DMS 273 (cell line): ENCODE measurements at regions not wholly inside any gene's neighbourhood (a gene's known extent, or its start where the extent isn't known, plus 50 kb on each side); places are given as distances from the start of the nearest gene placed in this dataset.
"Not testable (repeated sequence)": the region's sequence is repeated elsewhere in the genome, so short reads cannot be mapped to it uniquely, and the experiment has no call there.

ENCODE experiments used
- DNase-seq: peaks from one replicate; lab custom pipeline; 2025; ENCODE audit not compliant: unreplicated experiment; lab: John Stamatoyannopoulos, UW

DNA sequence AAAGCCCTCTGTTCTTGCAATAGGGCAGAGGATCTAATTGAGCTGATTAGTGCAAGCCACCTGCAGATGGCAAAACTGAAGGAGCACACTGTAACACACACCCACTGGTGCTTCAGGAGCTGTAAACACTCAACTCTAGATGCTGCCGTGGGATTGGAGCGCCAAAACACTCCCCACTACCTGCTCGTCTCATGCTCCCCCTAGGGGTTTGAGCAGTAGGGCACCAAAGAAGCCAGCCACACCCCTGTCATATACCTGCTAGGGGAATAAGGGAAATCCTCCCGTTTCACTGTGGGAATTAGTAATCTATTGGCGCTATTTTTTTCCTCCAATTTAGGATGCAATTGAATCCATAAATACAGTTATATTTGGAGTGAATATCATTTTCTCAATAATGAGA lies 360.2 kb downstream of the GLUD2 start:
- DNase-seq: peak; percentile 10

DNA sequence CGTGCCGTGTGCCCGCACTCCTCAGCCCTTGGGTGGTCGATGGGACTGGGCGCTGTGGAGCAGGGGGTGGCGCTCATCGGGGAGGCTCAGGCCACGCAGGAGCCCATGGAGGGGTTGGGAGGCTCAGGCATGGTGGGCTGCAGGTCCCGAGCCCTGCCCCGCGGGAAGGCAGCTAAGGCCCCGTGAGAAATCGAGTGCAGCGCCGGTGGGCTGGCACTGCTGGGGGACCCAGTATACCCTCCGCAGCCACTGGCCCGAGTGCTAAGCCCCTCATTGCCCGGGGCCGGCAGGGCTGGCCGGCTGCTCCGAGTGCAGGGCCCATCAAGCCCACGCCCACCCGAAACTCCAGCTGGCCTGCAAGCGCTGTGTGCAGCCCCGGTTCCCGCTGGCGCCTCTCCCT lies 384.1 kb downstream of the GLUD2 start:
- DNase-seq: not testable (repeated sequence)

DNA sequence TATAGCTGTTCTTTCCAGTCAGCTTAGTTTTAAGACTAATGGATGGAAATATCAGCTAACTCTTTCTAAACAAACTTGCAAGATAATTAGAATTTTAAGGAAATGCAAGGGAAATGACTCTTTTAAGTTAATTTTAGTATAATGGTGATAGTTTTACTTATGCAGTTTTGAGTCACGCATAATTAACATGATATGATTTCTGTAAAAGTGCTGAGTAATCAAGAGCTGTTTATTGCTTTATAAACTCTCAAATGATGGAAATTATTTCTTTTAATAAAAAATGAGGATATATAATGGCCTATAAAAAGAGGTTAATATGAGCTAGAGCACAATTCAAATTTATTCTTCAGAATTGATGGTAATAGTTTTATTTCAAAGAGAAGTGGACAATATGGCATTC lies 385.9 kb downstream of the GLUD2 start:
- DNase-seq: no peak

DNA sequence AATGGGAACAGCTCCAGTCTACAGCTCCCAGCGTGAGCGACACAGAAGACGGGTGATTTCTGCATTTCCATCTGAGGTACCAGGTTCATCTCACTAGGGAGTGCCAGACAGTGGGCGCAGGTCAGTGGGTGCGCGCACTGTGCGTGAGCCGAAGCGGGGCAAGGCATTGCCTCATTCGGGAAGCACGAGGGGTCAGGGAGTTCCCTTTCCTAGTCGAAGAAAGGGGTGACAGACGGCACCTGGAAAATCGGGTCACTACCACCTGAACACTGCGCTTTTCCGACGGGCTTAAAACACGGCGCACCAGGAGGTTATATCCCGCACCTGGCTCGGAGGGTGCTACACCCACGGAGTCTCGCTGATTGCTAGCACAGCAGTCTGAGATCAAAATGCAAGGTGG lies 390.3 kb downstream of the GLUD2 start:
- DNase-seq: not testable (repeated sequence)

DNA sequence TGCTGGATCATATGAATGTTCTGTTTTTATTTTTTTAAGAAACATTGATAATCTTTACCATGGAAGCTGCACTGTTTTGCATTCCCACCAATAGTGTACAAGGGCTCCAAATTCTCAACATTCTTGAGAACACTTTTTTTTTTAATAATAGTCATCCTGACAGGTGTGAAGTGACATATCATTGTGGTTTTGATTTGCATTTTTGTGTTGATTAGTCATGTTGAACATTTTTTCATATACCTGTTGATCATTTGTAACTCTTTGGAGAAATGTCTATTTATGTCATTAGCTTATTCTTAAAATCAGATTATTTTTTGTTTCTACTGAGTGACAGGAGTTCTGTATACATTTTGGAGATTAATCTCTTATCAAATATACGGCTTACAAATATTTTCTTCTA lies 408.5 kb downstream of the GLUD2 start:
- no peak for DNase-seq

DNA sequence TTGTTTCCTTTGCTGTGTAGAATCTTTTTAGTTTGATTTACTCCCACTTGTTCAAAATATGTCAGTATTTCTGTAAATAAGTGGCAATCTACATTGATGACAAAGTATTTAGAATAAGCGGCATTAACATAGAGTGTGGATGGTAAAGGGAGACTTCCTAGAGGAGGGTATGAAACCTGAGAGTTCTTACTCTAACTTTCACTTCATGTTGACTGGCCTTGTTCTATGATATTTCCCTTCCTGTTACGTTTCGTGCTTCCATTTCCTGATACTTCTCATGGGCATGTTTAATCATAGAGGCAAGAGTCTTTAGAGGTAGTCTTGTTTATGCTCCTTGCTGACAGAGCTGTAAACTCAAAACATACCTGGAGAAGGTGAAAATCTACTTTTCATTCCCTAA lies 408.9 kb downstream of the GLUD2 start:
- no peak for DNase-seq

DNA sequence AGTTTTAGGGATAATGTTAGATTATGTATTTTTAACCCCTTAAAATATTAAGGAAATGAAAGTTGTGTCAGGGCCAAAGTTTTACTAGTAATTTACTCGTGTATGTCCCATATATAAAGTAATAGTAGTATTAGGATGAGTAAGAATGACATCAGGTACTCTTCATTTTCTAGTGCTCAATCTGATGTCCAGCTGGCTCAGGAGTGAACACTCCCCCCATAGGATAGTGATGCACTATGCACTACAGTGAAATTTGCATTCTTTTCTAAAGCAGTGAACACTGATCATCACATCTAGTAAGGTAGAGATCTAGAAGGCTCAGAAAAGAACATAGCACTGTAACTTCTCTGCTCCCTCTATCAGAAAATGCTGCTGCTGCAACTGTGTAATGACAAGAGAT lies 409.7 kb downstream of the GLUD2 start:
- no peak for DNase-seq

DNA sequence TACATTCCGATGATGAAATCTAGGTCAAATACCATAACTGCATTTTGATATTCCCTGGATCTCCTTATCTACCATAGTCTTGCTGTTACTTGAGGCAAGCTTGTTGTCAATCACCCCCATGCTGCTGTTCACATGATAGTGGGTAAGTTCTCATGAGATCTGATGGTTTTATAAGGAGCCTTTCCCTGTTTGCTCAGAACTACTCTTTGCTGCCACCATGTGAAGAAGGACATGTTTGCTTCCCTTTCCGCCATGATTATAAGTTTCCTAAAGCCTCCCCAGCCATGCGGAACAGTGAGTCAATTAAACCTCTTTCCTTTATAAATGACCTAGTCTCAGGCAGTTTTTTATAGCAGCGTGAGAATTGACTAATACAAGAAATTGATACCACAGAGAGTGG lies 432.0 kb downstream of the GLUD2 start:
- peak; percentile 3 for DNase-seq

DNA sequence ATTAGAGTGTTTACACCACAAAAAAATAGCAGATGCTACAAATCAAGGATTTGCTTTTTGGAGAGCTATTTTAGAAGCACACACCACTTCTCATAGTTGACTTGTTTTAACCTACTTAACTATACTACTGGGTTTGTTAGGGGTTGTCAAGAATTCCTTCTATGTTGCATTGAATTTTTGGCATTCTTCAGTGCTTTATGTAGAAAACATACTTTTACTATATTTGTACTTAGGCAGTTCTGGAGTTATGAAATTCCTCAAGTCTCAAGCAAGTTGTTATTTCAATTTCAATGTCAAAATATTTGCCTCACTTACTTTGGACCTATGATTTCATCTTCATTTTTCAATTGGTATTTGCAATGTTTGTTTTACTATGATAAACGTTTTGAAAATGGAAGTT lies 449.6 kb downstream of the GLUD2 start:
- no peak for DNase-seq

DNA sequence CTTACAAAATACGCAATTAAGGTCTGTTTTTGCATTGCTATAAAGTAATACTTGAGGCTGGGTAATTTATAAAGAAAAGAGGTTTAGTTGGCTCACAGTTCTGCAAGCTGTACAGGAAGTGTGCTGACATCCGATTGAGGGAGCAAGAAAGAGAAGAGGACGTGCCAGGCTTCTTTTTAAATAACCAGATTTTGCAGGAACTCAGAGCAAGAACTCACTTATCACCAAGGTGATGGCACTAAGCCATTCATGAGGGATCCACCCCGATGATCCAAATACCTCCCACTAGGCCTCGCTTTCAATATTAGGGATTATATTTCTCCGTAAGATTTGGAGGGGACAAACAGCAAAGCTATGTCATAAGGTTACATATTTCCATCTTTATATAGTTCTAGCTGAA lies 456.7 kb downstream of the GLUD2 start:
- DNase-seq: no peak

DNA sequence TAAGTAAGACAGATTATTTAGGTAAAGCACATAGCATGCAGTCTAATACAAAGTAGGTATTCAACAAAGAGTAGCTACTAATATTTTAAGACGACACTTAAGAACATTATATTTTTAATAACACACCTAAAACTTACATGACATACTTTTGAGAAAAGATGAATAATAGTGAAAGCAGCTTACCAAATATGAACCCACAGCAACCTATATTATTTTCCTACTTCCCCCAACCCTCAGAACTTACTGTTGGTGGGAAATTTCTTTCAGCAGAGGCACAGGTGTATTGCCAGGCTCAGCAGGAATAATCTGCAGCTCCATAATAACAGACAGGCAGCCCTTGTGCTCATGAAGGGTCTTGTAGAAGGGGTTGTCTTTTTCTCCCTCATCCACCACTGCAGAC lies 498.9 kb downstream of the GLUD2 start:
- no peak for DNase-seq

DNA sequence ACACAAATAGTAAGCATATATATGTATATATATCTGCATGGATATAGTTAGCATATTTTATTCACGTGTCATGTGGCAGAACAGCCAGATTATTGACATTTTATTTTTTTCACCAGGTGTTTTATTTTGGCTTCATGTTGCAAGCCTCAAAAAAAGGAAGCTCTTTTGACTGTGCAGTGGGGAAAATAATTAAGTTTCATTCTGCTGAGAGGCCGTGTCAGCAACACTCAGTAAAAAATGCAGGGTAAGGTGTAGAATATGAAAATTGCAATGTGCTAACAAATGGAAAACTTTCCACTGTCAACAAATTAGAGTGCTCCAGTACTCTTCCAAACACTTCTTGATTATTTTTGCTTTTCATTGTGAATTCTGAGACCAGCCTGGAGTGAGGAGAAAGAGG lies 511.5 kb downstream of the GLUD2 start:
- DNase-seq: no peak

DNA sequence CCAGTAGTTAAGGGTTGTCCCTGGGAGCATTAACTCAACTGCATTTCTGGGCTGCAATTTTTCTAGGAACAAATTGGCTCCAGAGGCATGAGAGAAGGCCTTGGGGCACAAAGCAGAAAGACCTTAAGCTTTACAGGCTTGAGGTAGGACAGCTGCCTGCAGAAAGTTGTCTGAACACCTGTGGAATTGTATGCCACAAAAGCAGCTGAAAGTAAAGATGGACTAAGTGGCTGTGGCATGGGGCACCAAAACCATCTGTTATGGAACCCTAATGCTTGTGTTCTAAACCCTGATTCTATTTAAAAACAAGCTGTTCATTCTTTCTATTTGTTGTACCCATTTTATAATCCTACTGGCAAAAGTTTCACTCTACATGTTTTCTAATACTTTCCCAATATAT lies 515.2 kb downstream of the GLUD2 start:
- DNase-seq: no peak

DNA sequence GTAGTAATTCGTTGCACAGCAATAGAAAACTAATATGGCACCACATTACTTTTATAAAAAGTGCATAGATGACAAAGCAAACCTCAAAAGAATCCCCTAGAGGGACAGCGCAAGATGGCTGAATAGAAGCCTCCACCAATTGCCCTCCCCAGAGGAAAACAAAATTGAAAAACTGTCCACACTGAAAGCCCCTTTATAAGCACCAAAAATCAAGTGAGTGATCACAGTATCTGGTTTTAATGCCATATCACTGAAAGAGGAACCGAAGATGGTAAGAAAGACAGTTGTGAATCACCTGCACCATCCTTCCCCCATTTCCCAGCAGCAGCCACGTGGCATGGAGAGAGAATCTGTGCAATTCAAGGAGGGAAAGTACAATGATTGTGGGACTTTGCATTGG lies 522.2 kb downstream of the GLUD2 start:
- no peak for DNase-seq

DNA sequence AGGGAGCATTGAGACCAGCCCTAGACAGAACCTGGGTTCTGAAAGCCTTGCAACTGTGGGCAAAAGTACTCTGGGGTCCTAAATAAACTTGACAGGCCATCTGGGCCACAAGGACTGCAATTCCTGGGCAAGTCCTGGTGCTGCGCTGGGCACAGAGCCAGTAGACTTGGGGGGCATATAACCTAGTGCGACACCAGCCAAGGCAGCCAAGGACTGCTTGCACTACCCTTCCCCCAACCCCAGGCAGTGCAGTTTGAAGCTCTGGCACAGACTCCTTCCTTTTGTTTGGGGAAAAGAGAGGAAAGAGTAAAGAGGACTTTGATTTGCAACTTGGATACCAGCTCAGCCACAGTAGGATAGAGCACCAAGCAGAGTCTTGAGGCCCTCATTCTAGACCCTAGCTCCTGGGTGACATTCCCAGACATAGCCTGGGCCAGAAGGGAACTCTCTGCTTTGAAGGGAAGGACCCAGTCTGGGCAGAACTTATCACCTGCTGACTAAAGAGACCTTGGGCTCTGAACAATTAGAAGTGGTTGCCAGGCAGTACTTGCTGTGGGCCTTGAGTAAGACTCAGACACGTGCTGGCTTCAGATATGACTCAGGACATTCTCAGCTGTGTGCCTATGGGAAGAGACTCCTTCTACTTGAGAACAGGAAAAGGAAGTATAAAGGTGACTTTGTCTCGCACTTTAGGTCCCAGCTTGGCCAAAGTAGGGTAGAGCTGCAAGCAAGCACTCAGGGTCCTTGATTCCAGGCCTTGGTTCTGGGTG lies 522.8 kb downstream of the GLUD2 start:
- no peak for DNase-seq

DNA sequence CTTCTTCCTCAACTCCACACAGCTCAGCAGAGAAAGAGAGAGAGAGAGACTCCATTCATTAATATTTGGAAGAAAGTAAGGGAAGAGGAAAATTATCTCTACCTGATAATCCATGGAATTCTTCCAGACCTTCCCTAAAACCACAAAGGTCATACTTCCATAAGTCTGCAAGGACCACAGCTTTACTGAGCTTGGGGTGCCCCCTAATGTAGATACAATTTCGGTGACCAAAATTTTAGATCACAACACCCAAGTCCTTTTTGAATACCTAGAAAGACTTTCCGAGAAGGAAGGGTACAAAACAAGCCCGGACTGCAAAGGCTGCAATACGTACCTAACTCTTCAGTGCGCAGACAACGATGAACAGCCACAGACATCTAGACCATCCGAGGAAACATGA lies 523.9 kb downstream of the GLUD2 start:
- DNase-seq: no peak

DNA sequence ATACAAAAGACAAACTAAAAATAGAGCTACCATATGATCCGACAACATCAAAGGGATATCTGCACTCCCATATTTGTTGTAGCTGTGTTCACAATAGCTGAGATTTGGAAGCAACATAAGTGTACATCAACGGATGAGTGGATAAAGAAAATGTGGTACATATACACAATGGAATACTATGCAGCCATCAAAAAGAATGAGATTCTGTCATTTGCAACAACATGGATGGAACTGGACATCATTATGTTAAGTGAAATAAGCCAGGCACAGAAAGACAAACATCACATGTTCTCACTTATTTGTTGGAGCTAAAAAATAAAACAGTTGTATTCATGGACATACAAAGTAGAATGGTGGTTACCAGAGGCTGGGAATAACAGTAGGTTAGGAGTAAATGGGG lies 527.0 kb downstream of the GLUD2 start:
- not testable (repeated sequence) for DNase-seq

DNA sequence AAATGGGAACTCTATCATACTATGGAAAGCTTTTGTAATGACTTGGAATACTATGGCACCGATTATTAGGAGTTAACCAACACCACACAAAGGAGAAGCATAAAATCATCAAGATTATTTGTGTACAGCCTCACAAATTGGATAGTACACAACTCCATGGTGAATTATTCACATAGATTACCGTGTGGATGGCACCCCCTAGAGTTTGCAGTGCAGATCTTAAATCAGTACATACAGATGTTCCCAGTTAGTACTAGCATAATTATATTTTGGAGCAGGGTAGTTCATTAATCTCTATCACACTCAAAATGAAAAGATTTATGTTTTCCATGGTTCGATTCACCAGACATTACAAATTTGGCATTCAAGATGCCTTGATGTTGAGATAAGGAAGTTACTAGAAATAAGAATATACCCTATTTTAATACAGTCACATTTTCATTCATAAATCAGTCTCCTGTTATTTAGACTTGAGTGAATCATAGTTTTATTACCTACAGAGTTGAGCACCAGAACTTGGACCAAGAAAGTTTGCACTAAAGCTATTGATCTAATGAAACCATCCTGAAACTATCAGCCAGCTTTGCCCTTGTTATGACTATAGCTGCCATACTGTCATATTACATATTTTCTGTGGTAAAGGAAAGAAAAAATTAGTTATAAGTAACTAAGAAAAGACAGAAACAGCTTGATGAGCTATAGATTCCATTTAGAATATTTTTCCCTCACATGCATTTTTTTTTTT lies 531.8 kb downstream of the GLUD2 start:
- DNase-seq: peak; percentile 69

DNA sequence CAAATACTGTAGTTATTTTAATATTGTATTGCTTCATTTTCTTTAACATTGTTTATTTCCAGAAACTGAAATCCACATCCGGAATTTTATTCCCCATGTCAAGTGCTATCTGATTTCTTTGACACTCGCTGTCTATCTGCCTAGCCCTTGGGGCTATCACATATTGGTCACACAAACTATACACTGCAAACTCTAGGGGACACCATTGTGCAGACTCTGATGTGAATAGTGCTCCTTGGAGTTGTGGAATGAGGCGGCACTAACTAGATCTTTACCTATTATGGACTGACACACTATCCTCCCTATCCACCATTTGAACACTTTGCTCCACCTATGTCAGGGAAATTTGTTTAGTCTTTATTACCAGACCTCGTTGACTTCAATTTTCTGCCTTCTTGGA lies 534.5 kb downstream of the GLUD2 start:
- peak; percentile 3 for DNase-seq

DNA sequence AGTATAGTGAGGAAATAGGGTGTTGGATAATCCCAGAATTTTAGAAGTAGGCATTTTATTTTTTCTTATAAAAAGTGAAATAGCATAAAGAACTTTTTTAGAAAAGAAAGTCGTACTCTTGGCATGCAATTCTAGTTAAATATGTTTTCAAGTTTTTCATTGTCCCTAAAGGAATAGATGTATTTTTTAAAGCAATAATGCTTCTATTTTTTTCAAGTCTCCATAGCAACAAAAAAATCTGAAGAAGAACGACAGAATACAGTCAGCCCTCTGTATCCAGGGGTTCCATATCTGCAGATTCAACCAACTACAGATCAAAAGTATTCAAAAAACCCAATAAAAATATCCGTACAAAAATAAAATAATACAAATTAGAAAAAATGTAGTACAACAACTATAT lies 538.2 kb downstream of the GLUD2 start:
- DNase-seq: no peak

DNA sequence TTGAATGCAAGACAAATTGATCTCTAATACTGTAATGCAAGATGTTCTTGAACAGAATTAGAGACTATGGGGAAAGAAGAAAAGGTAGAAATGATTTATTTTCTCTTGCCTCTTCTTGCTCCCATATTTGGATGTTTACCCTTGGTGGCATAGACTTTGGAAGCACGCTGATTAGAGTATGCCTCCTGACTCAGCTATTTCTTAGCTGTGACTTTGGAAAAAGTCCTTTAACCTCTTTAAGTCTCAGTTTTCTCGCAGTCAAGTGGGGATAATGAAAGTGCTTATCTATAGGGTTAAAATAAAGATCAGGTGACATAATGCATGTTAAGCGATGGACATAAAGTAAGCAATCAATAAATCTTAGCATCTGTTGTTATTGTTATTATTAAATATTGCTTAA lies 545.5 kb downstream of the GLUD2 start:
- no peak for DNase-seq

DNA sequence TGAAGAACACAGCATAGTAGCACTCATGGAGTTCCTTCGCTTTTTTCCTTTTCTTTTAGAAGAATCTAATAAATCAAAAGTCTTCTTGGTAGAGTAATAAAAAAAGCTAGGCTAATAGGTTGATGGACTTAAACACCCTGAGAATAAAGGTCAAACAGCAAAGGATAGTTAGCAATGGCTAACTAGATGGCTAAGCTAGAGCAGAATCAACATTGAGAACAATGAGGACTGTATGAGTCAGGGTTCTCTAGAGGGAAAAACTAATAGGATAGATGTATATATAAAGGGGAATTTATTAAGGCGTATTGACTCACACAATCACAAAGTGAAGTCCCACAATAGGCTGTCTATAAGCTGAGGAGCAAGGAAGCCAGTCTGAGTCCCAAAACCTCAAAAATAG lies 550.9 kb downstream of the GLUD2 start:
- no peak for DNase-seq

DNA sequence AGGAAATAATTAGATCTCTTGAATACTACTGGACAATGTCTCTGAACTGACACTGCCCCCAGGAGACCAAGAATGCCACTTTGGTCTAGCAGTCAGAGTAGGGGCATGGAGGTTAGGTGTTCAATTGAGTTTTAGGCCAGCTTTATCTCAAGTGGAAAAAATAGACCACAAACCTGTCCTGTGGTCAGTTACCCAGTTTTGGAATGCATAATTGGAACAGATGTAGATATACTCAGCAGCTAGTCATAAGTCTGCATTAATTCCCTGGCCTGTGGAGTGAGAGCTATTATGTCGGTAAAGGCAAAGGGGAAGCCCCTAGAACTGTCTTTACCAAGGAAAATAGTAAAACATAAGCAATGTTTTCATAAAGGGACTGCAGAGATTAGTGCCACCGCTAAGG lies 587.7 kb downstream of the GLUD2 start:
- DNase-seq: no peak
